ENCODE measurements at regions not wholly inside any gene's neighbourhood (a gene's known extent, or its start where the extent isn't known, plus 50 kb on each side); places are given as distances from the start of the nearest gene placed in this dataset.
"Not testable (repeated sequence)": the region's sequence is repeated elsewhere in the genome, so short reads cannot be mapped to it uniquely, and the experiment has no call there.

DNA sequence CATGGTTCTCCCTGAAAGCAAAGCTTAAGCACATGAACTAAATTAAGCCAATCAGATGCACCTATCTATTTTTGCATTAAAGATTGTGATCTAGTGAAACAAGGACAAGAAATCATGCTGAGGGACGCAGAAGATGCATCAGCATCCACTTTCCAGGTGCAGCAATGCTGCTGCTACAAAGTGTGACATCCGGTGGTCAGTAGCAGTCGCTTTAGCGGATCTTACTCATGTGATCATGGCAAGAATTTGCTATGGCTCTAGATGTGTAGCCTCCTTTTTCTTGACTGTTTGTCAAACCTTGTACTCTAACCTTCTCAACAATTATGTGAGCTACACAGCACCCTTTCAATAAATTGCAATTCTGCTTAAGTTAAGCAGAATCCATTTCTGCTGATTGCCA lies 126.8 kb upstream of the SMLR1 start:
- no peaks in the 10 kb centered on the region for H3K27me3 ChIP-seq
- H3K4me3 ChIP-seq (ENCODE audit: low read depth, low read length) = no peak overlapping the region
- H3K4me1 ChIP-seq = no peaks in the 10 kb centered on the region
- TF ChIP-seq, protein P1, sequence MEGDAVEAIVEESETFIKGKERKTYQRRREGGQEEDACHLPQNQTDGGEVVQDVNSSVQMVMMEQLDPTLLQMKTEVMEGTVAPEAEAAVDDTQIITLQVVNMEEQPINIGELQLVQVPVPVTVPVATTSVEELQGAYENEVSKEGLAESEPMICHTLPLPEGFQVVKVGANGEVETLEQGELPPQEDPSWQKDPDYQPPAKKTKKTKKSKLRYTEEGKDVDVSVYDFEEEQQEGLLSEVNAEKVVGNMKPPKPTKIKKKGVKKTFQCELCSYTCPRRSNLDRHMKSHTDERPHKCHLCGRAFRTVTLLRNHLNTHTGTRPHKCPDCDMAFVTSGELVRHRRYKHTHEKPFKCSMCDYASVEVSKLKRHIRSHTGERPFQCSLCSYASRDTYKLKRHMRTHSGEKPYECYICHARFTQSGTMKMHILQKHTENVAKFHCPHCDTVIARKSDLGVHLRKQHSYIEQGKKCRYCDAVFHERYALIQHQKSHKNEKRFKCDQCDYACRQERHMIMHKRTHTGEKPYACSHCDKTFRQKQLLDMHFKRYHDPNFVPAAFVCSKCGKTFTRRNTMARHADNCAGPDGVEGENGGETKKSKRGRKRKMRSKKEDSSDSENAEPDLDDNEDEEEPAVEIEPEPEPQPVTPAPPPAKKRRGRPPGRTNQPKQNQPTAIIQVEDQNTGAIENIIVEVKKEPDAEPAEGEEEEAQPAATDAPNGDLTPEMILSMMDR (IDR thresholded peaks at IDR 0.05; ENCODE audit: low read depth, low read length) = no peak
- H3K9me3 ChIP-seq = no peaks in the 10 kb centered on the region; the same call in 1 of the 2 replicates
- DNase-seq = no peak
- H3K36me3 ChIP-seq = no peaks in the 10 kb centered on the region

DNA sequence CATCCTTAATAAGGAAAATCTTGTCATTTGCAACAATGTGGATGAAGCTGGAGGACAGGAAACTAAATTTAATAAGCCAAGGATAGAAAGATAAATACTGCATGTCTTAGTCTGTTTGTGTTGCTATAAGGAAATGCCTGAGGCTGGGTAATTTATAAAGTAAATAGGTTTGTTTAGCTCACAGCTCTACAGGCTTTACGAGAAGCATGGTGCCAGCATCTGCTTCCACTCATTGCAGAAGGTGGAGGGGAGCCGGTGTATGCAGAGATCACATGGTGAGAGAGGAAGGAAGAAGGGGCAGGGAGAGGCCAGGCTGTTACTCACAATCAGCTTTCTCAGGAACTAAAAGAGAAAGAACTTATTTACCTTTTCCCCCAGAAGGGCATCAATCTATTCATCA lies 118.9 kb upstream of the SMLR1 start:
- Histone ChIP-seq H3K27me3 (no peaks in the 10 kb centered on the region), H3K9me3 (no peaks in the 10 kb centered on the region), H3K4me3 (ENCODE audit: low read depth, low read length) (no peak overlapping the region), H3K4me1 (no peaks in the 10 kb centered on the region), H3K36me3 (no peaks in the 10 kb centered on the region)
- TF ChIP-seq, protein P1 (IDR thresholded peaks at IDR 0.05; ENCODE audit: low read depth, low read length) = no peak
- DNase-seq = no peak

DNA sequence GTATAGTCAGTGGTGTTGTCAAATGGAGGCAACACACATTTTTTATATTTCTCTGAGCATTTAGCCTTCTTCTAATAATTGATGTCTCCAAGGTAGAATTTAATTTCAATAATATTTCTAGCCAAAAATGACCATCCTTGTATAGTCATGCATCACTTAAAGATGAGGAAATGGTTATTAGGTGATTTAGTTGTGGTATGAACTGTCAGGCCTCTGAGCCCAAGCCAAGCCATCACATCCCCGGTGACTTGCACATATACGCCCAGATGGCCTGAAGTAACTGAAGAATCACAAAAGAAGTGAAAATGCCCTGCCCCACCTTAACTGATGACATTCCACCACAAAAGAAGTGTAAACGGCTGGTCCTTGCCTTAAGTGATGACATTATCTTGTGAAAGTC lies 115.6 kb upstream of the SMLR1 start:
- not testable (repeated sequence) for H3K4me3 ChIP-seq (ENCODE audit: low read depth, low read length); H3K9me3 ChIP-seq; H3K4me1 ChIP-seq; H3K36me3 ChIP-seq; H3K27me3 ChIP-seq; DNase-seq

DNA sequence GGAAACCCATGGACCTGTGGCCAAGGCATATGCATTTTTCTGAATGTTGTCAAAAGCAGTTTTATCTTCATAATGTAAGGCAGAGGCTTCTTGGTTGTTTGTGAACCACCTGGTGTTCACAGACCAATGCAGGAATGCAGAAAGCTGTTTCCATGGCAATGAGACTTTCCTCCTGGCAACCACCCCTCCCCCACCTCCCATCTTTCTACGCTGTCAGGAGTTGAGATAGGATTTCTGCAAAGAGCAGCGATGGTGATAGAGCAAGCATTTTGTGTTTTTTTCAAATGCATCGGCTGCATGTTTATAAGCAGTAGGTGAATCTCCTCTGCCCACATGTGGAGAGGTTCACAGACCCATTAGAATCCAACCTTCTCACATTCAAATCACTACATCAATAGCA lies 114.1 kb upstream of the SMLR1 start:
- no peak overlapping the region for H3K4me3 ChIP-seq (ENCODE audit: low read depth, low read length)
- TF ChIP-seq, protein P1 (IDR thresholded peaks at IDR 0.05; ENCODE audit: low read depth, low read length) = no peak

DNA sequence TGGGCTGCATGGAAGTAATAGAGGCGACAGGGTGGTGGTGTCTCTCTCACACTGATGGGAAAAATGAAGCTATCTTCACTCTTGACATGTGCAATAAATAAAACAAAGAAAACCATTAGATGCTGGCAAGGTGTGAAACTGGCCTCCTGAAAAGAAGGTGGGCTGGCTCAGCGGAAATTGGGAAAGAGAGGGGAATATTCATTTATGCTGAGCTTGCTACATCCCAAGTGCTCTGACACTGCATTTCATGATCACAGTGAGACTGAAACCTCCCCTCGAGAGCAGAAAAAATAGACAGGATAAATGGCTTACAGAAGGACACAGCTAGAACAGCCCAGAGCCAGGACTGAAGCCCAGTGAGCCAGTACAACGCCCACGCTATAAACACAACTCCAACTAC lies 112.1 kb upstream of the SMLR1 start:
- Histone ChIP-seq H3K4me3 (ENCODE audit: low read depth, low read length) (no peak overlapping the region), H3K27me3 (no peaks in the 10 kb centered on the region), H3K9me3 (no peaks in the 10 kb centered on the region), H3K36me3 (no peaks in the 10 kb centered on the region), H3K4me1 (no peaks in the 10 kb centered on the region)
- TF ChIP-seq, protein P1 (IDR thresholded peaks at IDR 0.05; ENCODE audit: low read depth, low read length) = no peak
- no peak for DNase-seq

More for the DNA sequence above, 114.1 kb upstream of the SMLR1 start:
- no peak for DNase-seq
- H3K4me1 ChIP-seq = no peaks in the 10 kb centered on the region
- H3K9me3 ChIP-seq = no peaks in the 10 kb centered on the region
- no peaks in the 10 kb centered on the region for H3K36me3 ChIP-seq
- H3K27me3 ChIP-seq = no peaks in the 10 kb centered on the region

DNA sequence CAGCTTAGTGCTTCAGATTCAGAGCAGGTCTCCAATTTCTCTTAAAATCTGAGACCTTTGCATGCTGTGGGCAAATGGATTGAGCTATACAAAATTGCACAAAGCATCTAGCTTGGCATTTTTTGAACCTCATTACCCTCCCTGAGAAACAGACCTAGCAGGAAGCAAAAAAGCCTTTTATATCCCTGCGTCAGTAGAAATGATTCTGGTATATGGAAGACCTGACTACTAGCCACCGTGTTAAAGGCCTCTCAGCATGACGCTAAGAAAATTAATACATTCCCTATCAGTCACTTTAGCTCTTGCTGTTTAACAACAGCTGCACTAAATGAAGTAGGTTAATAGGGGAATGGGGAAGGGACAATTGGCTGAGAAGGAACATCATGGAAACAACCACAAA lies 110.7 kb upstream of the SMLR1 start:
- Histone ChIP-seq H3K4me1 (no peaks in the 10 kb centered on the region), H3K36me3 (no peaks in the 10 kb centered on the region), H3K27me3 (no peaks in the 10 kb centered on the region), H3K4me3 (ENCODE audit: low read depth, low read length) (no peak overlapping the region), H3K9me3 (no peaks in the 10 kb centered on the region)
- no peak for DNase-seq
- TF ChIP-seq, protein P1 (IDR thresholded peaks at IDR 0.05; ENCODE audit: low read depth, low read length) = no peak

DNA sequence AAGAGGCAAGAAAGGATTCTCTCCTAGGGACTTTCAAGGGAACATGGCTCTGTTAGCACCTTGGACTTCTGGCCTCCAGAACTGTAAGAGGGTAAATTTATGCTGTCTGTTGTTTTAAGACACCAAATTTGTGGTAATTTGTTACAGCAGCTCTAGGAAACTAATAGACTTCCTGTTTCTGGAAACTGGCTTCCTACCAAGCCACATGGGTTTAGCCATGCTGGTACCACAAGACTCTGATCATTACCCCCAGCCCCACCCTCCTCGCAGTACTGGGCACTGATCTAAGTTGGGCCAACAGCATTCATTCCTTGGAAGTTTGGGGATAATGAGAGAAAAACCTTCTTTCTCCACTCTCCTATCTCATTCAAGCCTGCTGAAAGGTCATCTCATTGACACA lies 109.5 kb upstream of the SMLR1 start:
- DNase-seq = no peak
- Histone ChIP-seq H3K27me3 (no peaks in the 10 kb centered on the region), H3K4me3 (ENCODE audit: low read depth, low read length) (no peak overlapping the region), H3K36me3 (no peaks in the 10 kb centered on the region), H3K9me3 (no peaks in the 10 kb centered on the region), H3K4me1 (no peaks in the 10 kb centered on the region)
- TF ChIP-seq, protein P1 (IDR thresholded peaks at IDR 0.05; ENCODE audit: low read depth, low read length) = no peak
